Stimulated activated CD8-positive, alpha-beta memory T cell treated with anti-CD3 and anti-CD28 coated beads, Interleukin-12 subunit alpha, Interleukin-12 subunit beta, amount 100 ng/mL, for 24 hours (primary cell): ENCODE measurements at regions not wholly inside any gene's neighbourhood (a gene's known extent, or its start where the extent isn't known, plus 50 kb on each side); places are given as distances from the start of the nearest gene placed in this dataset.

ENCODE experiments used
- DNase-seq: peaks from one replicate; pipeline ENCODE4 v3.0.0-alpha.2; 2020; ENCODE audit errors: extremely low read depth

DNA sequence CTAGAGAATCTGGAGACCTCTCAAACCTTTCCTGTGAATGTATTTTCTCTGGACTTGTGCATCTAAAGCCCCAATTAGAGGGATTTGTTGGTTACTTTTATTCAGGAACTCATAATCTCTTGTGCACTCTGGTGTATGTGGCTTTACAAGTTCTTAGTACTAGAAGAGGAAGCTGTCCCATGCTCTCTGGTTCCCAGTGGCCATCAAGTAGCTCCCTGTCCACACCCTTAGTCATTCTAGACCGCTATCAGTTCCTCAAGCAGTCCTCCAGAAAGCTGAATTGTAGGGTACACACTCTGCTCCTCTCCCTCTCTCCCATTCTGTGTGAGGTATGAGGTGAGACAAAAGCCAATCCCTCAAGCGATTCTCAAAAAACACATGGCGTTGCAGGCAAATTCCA is 470.3 kb downstream of the PTPRC start:
- DNase-seq, result no peak

DNA sequence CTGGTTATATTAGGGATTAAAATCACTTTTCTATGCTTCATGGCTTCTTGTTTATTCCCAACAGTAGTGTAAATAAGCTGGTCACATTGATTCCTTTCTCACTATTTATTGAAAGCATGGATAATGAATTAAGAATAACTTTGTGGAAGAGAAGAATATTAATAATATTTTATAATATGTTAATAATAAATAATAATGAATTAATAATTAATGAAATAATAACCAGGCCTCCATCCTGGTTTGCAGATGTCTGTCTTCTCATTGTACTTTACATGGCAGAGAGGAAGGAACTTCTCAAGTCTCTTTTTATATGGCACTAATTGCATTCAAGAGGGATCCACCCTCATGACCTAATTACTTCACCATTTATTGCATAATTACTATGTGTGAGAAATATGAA is 473.5 kb downstream of the PTPRC start:
- DNase-seq, result no peak

- peak; percentile 30 for DNase-seq
These were observed 474.5 kb downstream of the PTPRC start for GRCh38 chr1:199113265-199113869.

- no peak for DNase-seq
These were observed 477.6 kb downstream of the PTPRC start for GRCh38 chr1:199116488-199116887.

DNA sequence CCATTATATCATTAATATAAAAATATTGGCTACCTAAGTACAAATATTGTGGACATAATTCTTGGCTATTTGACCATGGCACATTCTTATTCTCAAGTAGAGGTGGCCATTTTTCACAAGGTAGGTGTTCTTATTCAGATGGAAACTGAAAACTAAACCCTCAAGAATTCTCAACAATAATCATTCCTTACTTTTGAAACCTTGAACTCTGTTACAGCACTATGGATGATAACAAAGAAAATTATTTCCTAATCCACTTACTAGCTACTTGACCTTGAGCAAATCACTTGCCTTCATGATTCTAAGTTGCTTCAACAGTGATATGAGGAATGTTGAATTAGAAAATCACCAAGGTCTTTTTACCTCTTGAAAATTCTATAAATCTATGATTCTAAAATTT is 482.2 kb downstream of the PTPRC start:
- no peak for DNase-seq

DNA sequence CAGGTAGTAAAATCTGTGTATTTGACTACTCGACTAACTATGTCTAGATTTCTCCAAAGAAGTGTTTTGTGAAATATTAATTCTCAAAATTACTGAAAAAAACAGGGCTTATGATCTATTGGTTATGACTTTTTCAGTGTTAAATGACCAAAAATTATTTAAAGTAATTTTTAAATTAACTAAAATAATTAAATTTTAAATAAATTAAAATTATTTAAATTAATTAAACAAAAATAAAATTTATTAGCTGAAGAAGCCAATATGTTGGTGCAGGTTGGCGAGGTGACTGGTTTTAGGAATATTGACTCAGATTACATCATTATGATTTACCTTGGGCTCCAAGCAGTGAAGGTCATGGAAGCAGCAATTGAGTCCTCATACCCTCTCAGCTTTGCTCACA is 483.2 kb downstream of the PTPRC start:
- no peak for DNase-seq

GRCh38 chr1:199122532-199123311 is 483.9 kb downstream of the PTPRC start:
- no peak for DNase-seq

- no peak for DNase-seq
These were observed 484.8 kb downstream of the PTPRC start for GRCh38 chr1:199123615-199124014.

- DNase-seq, result no peak
These were observed 485.5 kb downstream of the PTPRC start for GRCh38 chr1:199124351-199124750.

DNA sequence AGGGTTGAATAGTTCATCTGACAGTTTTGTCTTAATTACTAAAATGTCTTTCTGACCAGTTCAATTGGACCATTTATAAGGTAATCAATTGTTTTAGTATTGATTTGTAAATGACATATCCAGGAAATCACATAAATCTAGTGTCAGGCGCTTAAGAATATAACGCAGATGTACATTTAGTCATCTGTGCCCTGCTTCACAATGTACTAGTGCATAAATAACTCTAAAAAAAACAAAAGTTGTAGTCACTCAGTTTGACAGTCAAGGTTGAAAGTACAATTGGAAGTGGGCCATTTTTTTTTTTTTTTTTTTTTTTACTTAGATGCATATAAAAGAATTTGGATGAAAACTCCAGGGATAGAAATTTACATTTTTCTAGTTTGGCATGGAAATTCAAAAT is 490.4 kb downstream of the PTPRC start:
- no peak for DNase-seq

DNA sequence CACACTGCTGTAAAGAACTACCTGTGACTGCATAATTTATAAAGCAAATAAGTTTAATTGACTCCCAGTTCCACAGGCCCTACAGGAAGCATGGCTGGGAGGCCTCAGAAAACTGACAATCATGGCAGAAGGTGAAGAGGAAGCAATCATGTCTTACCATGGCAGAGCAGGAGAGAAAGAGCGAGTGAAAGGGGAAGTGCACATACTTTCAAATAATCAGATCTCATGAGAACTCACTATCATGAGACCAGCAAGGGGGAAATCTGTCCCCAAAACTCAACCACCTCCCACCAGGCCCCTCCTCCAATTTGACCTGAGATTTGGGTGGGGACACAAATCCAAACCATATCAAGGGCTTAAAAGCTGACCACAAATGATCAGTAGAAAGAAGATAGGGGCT is 493.2 kb downstream of the PTPRC start:
- DNase-seq, result no peak

DNA sequence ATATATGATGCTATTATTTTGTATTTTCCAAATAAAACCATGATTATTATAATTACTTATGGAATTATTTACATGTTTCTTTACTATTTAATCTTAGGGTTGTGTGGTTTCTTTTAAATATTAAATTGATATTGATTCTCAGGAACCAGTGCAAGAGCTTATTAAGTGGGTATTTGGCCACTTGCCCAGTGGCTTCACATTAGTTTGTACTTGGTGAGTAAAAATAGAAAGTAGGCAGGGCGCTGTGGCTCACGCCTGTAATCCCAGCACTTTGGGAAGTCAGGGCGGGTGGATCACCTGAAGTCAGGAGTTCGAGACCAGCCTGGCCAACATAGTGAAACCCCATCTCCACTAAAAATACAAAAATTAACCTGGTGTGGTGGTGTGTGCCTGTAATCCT is 497.1 kb downstream of the PTPRC start:
- DNase-seq, result no peak

DNA sequence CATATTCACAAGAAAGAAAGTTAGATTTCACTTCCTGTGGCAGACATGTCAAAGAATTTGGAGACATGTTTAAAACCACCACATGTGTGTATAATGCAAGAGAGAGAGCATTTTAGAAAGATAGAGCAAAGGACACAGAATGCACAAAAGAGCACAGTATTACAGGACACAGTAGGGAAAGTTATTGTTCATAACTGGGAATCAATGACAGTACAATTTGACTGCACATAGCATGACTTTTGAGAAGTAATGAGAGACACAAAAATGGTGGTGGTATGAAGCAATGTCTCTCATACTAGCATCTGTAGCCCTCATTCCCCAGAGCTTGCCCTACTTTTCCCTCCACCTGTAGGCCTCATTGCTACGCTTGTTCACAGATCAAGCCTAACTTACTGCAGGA is 499.2 kb downstream of the PTPRC start:
- DNase-seq, result no peak

DNA sequence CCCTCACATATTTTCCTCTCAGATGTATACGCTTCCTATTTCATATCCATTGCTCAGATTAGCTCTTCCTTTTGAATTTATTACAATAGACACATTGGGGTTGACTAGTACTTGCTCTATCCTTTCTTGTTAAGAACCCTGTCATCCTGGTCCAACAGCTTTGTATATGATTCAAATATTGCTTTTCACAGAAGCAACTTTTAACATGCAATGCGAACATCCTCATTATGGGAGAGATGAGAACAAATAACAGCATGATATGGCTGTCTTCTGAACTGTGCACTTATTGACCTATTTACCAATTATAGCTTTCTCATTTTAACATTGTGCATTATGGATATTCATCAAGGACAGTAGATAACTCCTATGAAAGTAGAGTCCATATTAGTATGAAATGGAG is 510.8 kb downstream of the PTPRC start:
- no peak for DNase-seq

DNA sequence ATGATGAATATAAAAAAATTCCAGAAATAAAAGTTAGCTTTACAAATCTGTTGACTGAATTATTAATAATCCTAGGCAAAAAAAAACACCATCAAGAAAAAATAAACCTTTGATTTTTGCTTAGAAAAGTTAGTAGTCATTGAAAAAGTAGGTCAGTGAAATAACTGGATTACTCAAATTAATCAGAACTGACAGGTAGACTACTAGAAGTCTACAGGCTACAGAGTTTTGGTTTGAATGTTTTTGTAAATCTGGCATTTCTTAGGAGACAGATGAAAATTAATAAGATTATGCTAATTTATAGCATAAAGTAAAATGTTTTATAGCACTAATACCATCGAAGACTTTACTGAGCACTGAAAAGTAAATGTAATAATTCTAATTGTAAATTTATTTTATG is 511.9 kb downstream of the PTPRC start:
- no peak for DNase-seq

GRCh38 chr1:199151634-199152425 is 513.0 kb downstream of the PTPRC start:
- DNase-seq, result no peak

- DNase-seq, result no peak
These were observed 513.8 kb downstream of the PTPRC start for GRCh38 chr1:199152676-199153075.

GRCh38 chr1:199155166-199156019 is 516.6 kb downstream of the PTPRC start:
- no peak for DNase-seq

- DNase-seq, result no peak
These were observed 518.7 kb downstream of the PTPRC start for GRCh38 chr1:199157494-199157893.

DNA sequence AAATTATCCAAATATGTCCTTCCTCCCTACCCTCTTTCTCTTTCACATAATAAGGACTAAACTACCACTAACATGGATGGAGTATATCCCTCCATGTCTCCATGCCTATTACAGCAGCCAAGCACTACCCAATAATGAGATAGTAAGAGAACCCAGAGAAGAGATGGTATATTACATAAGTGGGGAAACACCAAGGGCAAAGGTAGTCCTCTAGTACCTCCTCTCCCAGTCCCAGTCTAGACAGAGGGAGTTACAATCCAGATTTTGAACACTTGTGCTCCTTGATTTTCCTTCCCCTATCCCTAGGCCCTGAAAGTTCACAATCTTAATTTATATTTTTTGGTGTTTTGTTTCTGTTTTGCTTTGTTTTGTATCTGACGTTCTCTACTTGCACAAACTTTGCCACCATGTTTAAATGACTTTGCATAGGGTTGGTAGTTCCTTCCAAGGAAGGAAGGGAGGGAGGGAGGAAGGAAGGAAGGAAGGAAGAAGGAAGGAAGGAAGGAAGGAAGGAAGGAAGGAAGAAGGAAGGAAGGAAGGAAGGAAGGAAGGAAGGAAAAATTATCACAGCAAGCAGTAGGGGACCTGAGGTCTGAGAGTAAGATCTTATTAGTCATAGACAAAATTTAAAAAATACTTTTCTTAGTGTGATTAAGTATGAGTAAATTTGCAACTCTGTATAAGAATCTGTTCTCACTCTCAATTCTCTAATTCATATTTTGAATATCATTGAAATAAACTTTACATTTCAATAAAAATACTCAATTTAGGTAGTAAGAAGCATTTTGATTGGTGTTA is 521.9 kb downstream of the PTPRC start:
- no peak for DNase-seq

DNA sequence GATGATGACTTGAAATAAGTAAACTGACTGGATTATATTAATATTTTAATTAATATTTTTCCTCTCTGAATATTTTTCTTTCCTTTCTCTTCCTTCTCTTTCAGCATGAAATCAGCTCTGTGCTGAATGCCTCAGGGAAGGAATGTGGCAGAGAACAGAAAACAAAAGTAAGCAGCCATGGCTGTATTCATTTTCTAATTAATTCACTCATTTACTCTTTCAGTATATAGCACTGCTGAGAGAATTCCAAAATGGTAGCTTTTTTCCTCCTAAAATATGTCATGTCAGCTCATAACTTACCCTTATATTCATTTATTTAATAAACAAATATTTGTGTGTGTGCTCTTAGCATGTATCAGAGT is 522.5 kb downstream of the PTPRC start:
- DNase-seq, result no peak
